ENCODE measurements at regions not wholly inside any gene's neighbourhood (a gene's known extent, or its start where the extent isn't known, plus 50 kb on each side); places are given as distances from the start of the nearest gene placed in this dataset.

DNA sequence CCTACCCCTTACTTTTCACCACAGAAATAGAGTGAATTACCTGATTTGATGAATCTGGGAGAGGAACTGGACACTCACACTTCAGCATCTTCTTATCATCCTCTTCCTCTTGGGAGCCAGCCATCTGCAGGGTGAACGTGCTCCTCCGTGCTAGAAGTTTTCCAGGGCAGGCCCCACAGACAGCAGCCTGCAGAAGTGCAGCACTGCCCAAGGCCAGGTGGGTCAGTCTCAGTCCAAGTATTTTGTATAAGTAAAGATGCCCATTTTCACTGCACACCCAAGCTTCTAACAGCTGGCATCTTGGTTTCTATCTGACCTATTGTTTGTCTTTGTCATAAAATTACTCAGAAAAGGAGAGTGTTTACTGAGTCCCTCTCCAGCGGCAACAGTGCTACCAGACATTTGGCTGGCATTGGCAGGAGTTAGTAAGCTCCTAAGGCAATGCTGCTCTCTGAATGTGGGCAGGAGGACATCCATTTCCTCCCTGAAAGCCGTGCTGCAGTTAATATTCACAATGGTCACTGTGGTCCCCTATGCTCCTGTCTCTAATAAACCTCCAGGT lies 222.6 kb upstream of the CTAGE1 start:
- DNase-seq (ENCODE audit: insufficient read length, low spot score) (no peak), FAIRE-seq (no peak)
- TF ChIP-seq TAF1 (IDR thresholded peaks at IDR 0.05; ENCODE audit: low read depth, low read length) (no peak), POLR2AphosphoS5 (IDR thresholded peaks at IDR 0.05; ENCODE audit: low read depth, low read length) (no peak), POLR2A (IDR thresholded peaks at IDR 0.05; ENCODE audit: low read depth, low read length) (no peak), SPI1 (IDR thresholded peaks at IDR 0.05; ENCODE audit: low read depth, low read length) (no peak), POU2F2 (IDR thresholded peaks at IDR 0.05; ENCODE audit: low read depth, low read length) (no peak), PAX5 (IDR thresholded peaks at IDR 0.05; ENCODE audit: insufficient read depth, low read length, severe bottlenecking) (no peak)

DNA sequence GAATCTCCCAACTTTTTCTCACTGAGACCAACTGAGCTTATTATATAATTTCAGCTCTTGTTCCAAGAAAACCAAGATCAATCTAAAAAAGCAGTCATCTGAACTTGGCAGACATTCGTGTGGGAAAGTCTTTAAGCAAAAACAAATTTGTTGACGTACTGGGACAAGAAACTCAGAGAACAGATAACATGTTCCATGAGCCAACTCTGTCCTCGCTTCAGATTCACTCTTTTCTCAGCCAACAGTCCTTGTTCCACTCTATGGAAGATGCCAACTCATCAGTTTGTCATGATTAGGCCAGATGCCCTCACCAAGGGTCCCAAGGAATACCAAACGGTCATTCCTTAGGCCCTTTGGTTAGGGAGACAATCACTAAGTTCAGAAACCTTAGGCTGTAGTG lies 224.2 kb upstream of the CTAGE1 start:
- FAIRE-seq (no peak), DNase-seq (ENCODE audit: insufficient read length, low spot score) (no peak)
- no peak for TF ChIP-seq PAX5 (IDR thresholded peaks at IDR 0.05; ENCODE audit: insufficient read depth, low read length, severe bottlenecking)
- no peak for TF ChIP-seq TAF1 (IDR thresholded peaks at IDR 0.05; ENCODE audit: low read depth, low read length)
- TF ChIP-seq SPI1 (IDR thresholded peaks at IDR 0.05; ENCODE audit: low read depth, low read length) = no peak
- no peak for TF ChIP-seq POLR2A (IDR thresholded peaks at IDR 0.05; ENCODE audit: low read depth, low read length)
- TF ChIP-seq POU2F2 (IDR thresholded peaks at IDR 0.05; ENCODE audit: low read depth, low read length) = no peak
- no peak for TF ChIP-seq POLR2AphosphoS5 (IDR thresholded peaks at IDR 0.05; ENCODE audit: low read depth, low read length)

DNA sequence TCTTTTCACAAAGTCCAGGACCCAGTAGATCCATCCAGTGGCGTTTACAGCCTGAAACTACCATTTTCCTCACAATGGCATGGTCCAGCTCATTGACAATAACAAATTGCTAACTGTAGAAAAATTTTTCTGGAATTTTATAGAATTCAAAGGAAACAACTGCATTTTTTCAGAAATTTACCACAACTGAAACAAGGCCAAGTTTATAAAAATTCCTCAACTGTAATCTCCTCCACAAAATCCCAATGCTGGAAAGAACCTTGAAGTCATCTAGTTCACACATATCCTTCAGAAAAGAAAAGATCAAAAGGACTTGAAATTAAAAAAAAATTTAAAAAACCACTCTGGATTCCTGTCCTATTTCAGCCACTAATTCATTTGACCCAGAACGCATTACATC lies 226.0 kb upstream of the CTAGE1 start:
- FAIRE-seq (no peak), DNase-seq (ENCODE audit: insufficient read length, low spot score) (no peak)
- TF ChIP-seq SPI1 (IDR thresholded peaks at IDR 0.05; ENCODE audit: low read depth, low read length) (no peak), POLR2AphosphoS5 (IDR thresholded peaks at IDR 0.05; ENCODE audit: low read depth, low read length) (no peak), POLR2A (IDR thresholded peaks at IDR 0.05; ENCODE audit: low read depth, low read length) (no peak), POU2F2 (IDR thresholded peaks at IDR 0.05; ENCODE audit: low read depth, low read length) (no peak), TAF1 (IDR thresholded peaks at IDR 0.05; ENCODE audit: low read depth, low read length) (no peak), PAX5 (IDR thresholded peaks at IDR 0.05; ENCODE audit: insufficient read depth, low read length, severe bottlenecking) (no peak)

DNA sequence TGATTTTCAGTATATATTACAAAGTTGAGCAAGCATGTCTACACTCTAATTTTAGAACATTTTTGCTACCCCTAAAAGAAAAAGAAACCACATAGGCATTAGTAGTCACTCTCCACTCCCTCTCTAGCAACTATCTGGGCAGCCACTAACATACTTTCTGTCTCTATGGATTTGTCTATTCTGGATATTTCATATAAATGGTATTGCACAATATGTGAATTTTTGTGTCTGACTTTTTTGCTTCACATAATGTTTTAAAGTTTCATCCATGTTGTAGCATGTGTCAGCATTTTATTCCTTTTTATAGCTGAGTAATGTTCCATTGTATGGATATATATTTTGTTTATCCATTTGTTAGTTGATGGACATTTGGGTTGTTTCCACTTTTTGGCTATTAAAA lies 232.5 kb upstream of the CTAGE1 start:
- TF ChIP-seq PAX5 (IDR thresholded peaks at IDR 0.05; ENCODE audit: insufficient read depth, low read length, severe bottlenecking) = no peak
- no peak for TF ChIP-seq POU2F2 (IDR thresholded peaks at IDR 0.05; ENCODE audit: low read depth, low read length)
- no peak for TF ChIP-seq SPI1 (IDR thresholded peaks at IDR 0.05; ENCODE audit: low read depth, low read length)
- TF ChIP-seq TAF1 (IDR thresholded peaks at IDR 0.05; ENCODE audit: low read depth, low read length) = no peak
- no peak for TF ChIP-seq POLR2AphosphoS5 (IDR thresholded peaks at IDR 0.05; ENCODE audit: low read depth, low read length)
- TF ChIP-seq POLR2A (IDR thresholded peaks at IDR 0.05; ENCODE audit: low read depth, low read length) = no peak
- FAIRE-seq = no peak
- no peak for DNase-seq (ENCODE audit: insufficient read length, low spot score)

DNA sequence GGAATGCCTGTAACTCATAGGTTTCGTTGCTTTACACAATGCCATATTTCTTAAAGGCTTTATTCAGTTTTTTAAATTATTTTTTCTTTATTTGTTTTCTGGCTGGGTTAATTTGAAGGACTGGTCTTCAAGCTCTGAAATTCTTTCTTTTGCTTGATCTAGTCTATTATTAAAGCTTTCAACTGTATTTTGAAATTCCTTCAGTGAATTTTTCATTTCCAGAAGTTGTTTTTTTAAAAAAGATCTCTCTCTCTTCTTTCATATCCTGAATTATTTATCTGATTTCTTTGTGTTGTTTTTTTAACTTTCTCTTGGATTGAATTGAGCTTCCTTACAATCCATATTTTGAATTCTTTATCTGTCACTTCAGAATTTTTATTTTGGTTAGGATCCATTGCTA lies 239.9 kb upstream of the CTAGE1 start:
- TF ChIP-seq SPI1 (IDR thresholded peaks at IDR 0.05; ENCODE audit: low read depth, low read length) (no peak), PAX5 (IDR thresholded peaks at IDR 0.05; ENCODE audit: insufficient read depth, low read length, severe bottlenecking) (no peak), POLR2A (IDR thresholded peaks at IDR 0.05; ENCODE audit: low read depth, low read length) (no peak), POU2F2 (IDR thresholded peaks at IDR 0.05; ENCODE audit: low read depth, low read length) (no peak), POLR2AphosphoS5 (IDR thresholded peaks at IDR 0.05; ENCODE audit: low read depth, low read length) (no peak)
- FAIRE-seq = no peak
- no peak for DNase-seq (ENCODE audit: insufficient read length, low spot score)

DNA sequence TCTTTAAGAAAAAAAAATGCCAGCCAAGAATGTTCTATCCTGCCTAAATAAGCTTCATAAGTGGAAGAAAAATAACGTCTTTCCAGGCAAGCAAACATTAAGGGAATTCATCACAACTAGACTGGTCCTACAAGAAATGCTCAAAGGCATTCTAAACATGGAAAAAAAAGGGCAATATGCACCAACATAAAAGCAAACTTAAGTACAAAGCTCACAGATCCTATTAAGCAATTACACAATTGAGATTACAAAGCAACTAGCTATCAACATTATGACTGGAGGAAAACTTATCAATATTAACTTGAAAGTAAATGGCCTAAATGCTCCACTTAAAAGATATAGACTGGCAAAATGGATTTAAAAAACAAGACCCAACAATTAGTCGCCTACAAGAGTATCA lies 240.6 kb upstream of the CTAGE1 start:
- DNase-seq (ENCODE audit: insufficient read length, low spot score) = no peak
- no peak for FAIRE-seq
- TF ChIP-seq POLR2A (IDR thresholded peaks at IDR 0.05; ENCODE audit: low read depth, low read length) (no peak), POLR2AphosphoS5 (IDR thresholded peaks at IDR 0.05; ENCODE audit: low read depth, low read length) (no peak), PAX5 (IDR thresholded peaks at IDR 0.05; ENCODE audit: insufficient read depth, low read length, severe bottlenecking) (no peak), TAF1 (IDR thresholded peaks at IDR 0.05; ENCODE audit: low read depth, low read length) (no peak), POU2F2 (IDR thresholded peaks at IDR 0.05; ENCODE audit: low read depth, low read length) (no peak), SPI1 (IDR thresholded peaks at IDR 0.05; ENCODE audit: low read depth, low read length) (no peak)

DNA sequence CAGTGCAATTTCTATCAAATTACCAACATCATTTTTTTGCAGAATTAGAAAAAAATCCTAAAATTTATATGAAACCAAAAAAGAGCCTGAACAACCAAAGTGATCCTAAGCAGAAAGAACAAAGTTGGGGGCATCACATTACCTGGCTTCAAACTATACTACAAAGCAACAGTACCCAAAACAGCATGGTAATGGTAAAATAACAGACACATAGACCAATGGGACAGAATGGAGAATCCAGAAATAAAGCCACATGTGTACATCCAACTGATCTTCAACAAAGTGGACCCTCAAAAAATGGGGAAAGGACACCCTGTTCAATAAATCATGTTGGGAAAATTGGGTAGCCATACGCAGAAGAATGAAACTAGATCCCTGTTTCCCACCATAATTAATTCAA lies 245.7 kb upstream of the CTAGE1 start:
- DNase-seq (ENCODE audit: insufficient read length, low spot score) (no peak), FAIRE-seq (no peak)
- no peak for TF ChIP-seq TAF1 (IDR thresholded peaks at IDR 0.05; ENCODE audit: low read depth, low read length)
- no peak for TF ChIP-seq POU2F2 (IDR thresholded peaks at IDR 0.05; ENCODE audit: low read depth, low read length)
- TF ChIP-seq POLR2AphosphoS5 (IDR thresholded peaks at IDR 0.05; ENCODE audit: low read depth, low read length) = no peak
- TF ChIP-seq SPI1 (IDR thresholded peaks at IDR 0.05; ENCODE audit: low read depth, low read length) = no peak
- TF ChIP-seq POLR2A (IDR thresholded peaks at IDR 0.05; ENCODE audit: low read depth, low read length) = no peak
- no peak for TF ChIP-seq PAX5 (IDR thresholded peaks at IDR 0.05; ENCODE audit: insufficient read depth, low read length, severe bottlenecking)

DNA sequence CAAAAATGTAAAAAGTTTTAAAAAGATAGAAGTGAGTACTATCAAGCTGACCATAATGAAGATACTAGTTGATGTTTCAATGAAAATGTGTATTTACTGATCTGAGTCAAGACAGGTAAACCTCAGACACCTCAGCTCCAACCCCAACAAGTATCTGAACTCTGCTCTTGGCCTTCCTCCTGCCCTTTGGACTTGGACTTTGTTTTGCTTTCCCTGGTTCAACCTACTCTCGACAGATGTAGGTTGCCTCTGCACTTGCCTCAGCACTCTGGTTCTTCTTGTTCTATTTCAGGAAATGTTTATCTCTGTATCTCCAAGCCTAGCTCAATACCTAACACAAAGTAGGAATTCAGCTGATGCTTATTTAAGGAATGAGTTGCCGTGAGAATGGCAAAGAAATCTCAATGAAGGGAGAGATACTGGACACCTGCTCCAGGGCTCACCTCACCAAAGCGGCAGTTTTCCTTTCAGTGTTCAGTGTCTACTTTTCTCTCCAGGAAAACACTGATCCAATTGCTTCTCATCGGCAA lies 248.8 kb upstream of the CTAGE1 start:
- no peak for DNase-seq (ENCODE audit: insufficient read length, low spot score)
- no peak for FAIRE-seq
- TF ChIP-seq POU2F2 (IDR thresholded peaks at IDR 0.05; ENCODE audit: low read depth, low read length) (no peak), POLR2A (IDR thresholded peaks at IDR 0.05; ENCODE audit: low read depth, low read length) (no peak), PAX5 (IDR thresholded peaks at IDR 0.05; ENCODE audit: insufficient read depth, low read length, severe bottlenecking) (no peak), SPI1 (IDR thresholded peaks at IDR 0.05; ENCODE audit: low read depth, low read length) (no peak), TAF1 (IDR thresholded peaks at IDR 0.05; ENCODE audit: low read depth, low read length) (no peak), POLR2AphosphoS5 (IDR thresholded peaks at IDR 0.05; ENCODE audit: low read depth, low read length) (no peak)

DNA sequence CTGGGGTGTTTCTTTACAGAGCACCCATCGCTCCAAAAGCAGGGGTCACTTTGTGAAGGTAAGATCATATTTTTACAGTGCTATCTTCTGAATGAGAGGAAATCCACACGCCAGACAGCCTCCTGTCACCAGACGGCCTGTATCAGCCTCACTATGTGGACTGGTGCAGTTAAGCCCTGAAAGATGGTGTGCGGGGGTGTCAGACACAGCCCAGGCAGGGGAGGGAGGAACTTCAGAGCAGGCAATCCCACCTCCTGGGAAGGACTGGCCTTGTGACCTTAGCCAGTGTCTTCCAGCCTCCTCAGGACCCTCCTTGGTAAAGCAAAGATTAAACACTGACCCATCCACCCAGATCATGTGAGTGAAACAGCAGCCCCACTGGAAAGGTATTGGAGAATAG lies 249.4 kb upstream of the CTAGE1 start:
- FAIRE-seq (no peak), DNase-seq (ENCODE audit: insufficient read length, low spot score) (no peak)
- TF ChIP-seq POU2F2 (IDR thresholded peaks at IDR 0.05; ENCODE audit: low read depth, low read length) (no peak), TAF1 (IDR thresholded peaks at IDR 0.05; ENCODE audit: low read depth, low read length) (no peak), POLR2A (IDR thresholded peaks at IDR 0.05; ENCODE audit: low read depth, low read length) (no peak), POLR2AphosphoS5 (IDR thresholded peaks at IDR 0.05; ENCODE audit: low read depth, low read length) (no peak), PAX5 (IDR thresholded peaks at IDR 0.05; ENCODE audit: insufficient read depth, low read length, severe bottlenecking) (no peak), SPI1 (IDR thresholded peaks at IDR 0.05; ENCODE audit: low read depth, low read length) (no peak)
